Suprapubic skin (tissue), 4 donors: ENCODE measurements at regions not wholly inside any gene's neighbourhood (a gene's known extent, or its start where the extent isn't known, plus 50 kb on each side); places are given as distances from the start of the nearest gene placed in this dataset.

Source experiments
- DNase-seq, 2 donors: peaks; one replicate each; pipeline ENCODE4 v3.0.0-alpha.2; 2019; ENCODE audit warnings: low spot score in 2 of 2
- H3K27ac ChIP-seq: fragments of 200-600 bp; sonication (generic); one replicate; pipeline ENCODE4 v1.5.1; 2019
- H3K27me3 ChIP-seq: fragments of 200-600 bp; sonication (generic); one replicate; pipeline ENCODE4 v1.5.1; 2019
- H3K36me3 ChIP-seq: fragments of 200-600 bp; sonication (generic); one replicate; pipeline ENCODE4 v1.5.1; 2019
- H3K4me1 ChIP-seq: fragments of 200-600 bp; sonication (generic); one replicate; pipeline ENCODE4 v1.5.1; 2019
- H3K4me3 ChIP-seq: fragments of 200-600 bp; sonication (generic); one replicate; pipeline ENCODE4 v1.5.1; 2019; ENCODE audit warnings: mild to moderate bottlenecking
- H3K9me3 ChIP-seq: fragments of 200-600 bp; sonication (generic); one replicate; pipeline ENCODE4 v1.5.1; 2019
- EP300 ChIP-seq: sonication (generic); formaldehyde crosslinking; IDR thresholded peaks from one replicate; pipeline ENCODE4 v1.6.1; 2017; ENCODE audit warnings: antibody characterized with exemption
- POLR2A ChIP-seq, 2 donors: fragments of 450-650 bp; IDR thresholded peaks; one replicate each; pipeline ENCODE4 v1.6.1; 2017; ENCODE audit warnings: antibody characterized with exemption in 2 of 2, mild to moderate bottlenecking in 2 of 2, moderate library complexity in 2 of 2
- POLR2AphosphoS5 ChIP-seq, 3 donors: sonication (generic); formaldehyde crosslinking; IDR thresholded peaks; one replicate each; pipeline ENCODE4 v1.6.1; 2017; ENCODE audit warnings: antibody characterized with exemption in 3 of 3
- WGBS: methylation state at CpG from one replicate; pipeline ENCODE4 v1.1.5; 2018; 5-methylcytosine and 5-hydroxymethylcytosine counted together
- TF ChIP-seq, protein P1 (sequence below), 2 donors: fragments of 200-600 bp in 1 of 2; fragments of 450-650 bp in 1 of 2; sonication (generic) in 1 of 2; IDR thresholded peaks; one replicate each; pipeline ENCODE4 v1.5.1; 2016 to 2019; ENCODE audit warnings: antibody characterized with exemption in 2 of 2, mild to moderate bottlenecking in 1 of 2, moderate library complexity in 1 of 2

DNA sequence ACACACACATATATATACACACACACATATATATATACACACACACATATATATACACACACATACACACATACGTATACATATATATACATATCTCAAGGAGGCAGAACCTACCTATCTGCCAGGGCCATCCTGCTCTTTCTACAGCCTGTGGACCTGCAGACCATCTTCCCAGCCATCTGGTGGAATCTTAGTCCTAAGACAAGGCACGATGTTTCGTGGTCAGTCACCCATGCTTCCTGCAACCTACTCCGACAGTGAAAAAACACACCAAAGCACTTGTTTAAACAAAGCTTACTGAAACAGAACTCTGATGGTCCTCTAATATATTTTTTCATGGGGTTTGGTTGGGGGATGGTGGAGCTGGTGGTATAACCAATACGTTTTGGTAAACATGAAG, 164.2 kb upstream of the ZNF521 start:
- H3K4me3 ChIP-seq = no peak overlapping the region
- DNase-seq = no peak
- no peaks in the 10 kb centered on the region for H3K4me1 ChIP-seq
- TF ChIP-seq, protein P1, sequence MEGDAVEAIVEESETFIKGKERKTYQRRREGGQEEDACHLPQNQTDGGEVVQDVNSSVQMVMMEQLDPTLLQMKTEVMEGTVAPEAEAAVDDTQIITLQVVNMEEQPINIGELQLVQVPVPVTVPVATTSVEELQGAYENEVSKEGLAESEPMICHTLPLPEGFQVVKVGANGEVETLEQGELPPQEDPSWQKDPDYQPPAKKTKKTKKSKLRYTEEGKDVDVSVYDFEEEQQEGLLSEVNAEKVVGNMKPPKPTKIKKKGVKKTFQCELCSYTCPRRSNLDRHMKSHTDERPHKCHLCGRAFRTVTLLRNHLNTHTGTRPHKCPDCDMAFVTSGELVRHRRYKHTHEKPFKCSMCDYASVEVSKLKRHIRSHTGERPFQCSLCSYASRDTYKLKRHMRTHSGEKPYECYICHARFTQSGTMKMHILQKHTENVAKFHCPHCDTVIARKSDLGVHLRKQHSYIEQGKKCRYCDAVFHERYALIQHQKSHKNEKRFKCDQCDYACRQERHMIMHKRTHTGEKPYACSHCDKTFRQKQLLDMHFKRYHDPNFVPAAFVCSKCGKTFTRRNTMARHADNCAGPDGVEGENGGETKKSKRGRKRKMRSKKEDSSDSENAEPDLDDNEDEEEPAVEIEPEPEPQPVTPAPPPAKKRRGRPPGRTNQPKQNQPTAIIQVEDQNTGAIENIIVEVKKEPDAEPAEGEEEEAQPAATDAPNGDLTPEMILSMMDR (IDR thresholded peaks at IDR 0.05) = no peak
- TF ChIP-seq EP300 (no peak), POLR2A (IDR thresholded peaks at IDR 0.05) (no peak)
- no peaks in the 10 kb centered on the region for H3K27me3 ChIP-seq
- no peaks in the 10 kb centered on the region for H3K36me3 ChIP-seq
- WGBS = 68% methylated on average over 5 of the region's 5 CpGs
- no peaks in the 10 kb centered on the region for H3K9me3 ChIP-seq
- no peak overlapping the region for H3K27ac ChIP-seq

DNA sequence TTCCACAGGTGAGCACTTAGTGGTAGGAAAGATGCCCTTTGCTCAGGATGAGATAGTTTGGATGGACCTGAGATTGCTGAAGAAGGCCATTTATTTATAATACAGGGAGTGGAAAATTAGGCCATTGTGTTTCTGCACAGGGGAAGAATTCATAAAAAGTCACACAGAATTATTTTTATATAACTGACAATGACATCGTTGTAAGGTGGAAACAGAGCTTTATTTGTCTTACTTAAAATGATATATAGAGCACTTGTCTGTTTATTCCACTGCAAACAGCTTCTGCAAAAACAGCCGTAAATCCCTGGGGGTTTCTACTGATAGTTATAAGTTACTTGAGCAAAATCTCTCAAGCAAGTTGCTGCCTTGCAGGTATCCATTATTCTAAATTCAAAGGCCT, 158.1 kb upstream of the ZNF521 start:
- TF ChIP-seq EP300 (no peak), POLR2A (IDR thresholded peaks at IDR 0.05) (no peak)
- TF ChIP-seq, protein P1 (IDR thresholded peaks at IDR 0.05) = no peak
- no peaks in the 10 kb centered on the region for H3K27me3 ChIP-seq
- no peak overlapping the region for H3K27ac ChIP-seq
- H3K4me1 ChIP-seq = no peaks in the 10 kb centered on the region
- H3K4me3 ChIP-seq = no peak overlapping the region
- WGBS = 63% methylated on average over 2 of the region's 2 CpGs
- no peaks in the 10 kb centered on the region for H3K36me3 ChIP-seq
- DNase-seq = no peak
- no peaks in the 10 kb centered on the region for H3K9me3 ChIP-seq

DNA sequence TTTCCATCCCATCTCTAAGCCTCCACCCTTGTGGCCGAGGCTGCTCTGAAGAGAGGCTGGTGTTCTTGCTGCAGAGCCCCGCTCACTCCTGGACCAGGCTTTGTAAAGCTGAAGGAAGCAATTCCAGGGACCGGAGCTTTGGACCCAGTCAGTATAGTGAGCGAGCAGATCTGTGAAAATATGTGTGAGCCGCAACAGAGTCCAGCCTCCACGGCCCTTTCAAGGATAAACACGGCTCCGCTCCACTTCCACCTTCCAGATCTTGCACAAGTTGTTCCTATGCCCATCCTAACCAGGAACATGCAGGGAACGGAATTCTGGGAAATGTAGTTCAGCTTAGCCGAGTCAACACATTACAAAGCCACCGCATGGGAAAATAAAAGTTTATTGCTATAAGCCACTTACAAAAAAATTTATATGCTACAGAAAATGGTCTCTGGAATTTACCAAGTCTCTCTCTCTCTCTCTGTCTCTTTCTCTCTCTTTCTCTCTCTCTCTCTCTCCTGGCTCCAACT, 151.7 kb upstream of the ZNF521 start:
- H3K4me1 ChIP-seq = peaks cover 5% of the 10 kb centered on the region
- DNase-seq = peak in 1 of 2 donors; percentile 64
- H3K9me3 ChIP-seq = no peaks in the 10 kb centered on the region
- no peaks in the 10 kb centered on the region for H3K27me3 ChIP-seq
- 12% methylated on average over 11 of the region's 11 CpGs for WGBS
- no peaks in the 10 kb centered on the region for H3K36me3 ChIP-seq
- no peak for TF ChIP-seq POLR2A (IDR thresholded peaks at IDR 0.05)
- no peak for TF ChIP-seq POLR2AphosphoS5 (IDR thresholded peaks at IDR 0.05)
- TF ChIP-seq EP300 = no peak
- TF ChIP-seq, protein P1 (IDR thresholded peaks at IDR 0.05) = no peak
- no peak overlapping the region for H3K27ac ChIP-seq
- H3K4me3 ChIP-seq = peak overlapping the region; percentile 35

DNA sequence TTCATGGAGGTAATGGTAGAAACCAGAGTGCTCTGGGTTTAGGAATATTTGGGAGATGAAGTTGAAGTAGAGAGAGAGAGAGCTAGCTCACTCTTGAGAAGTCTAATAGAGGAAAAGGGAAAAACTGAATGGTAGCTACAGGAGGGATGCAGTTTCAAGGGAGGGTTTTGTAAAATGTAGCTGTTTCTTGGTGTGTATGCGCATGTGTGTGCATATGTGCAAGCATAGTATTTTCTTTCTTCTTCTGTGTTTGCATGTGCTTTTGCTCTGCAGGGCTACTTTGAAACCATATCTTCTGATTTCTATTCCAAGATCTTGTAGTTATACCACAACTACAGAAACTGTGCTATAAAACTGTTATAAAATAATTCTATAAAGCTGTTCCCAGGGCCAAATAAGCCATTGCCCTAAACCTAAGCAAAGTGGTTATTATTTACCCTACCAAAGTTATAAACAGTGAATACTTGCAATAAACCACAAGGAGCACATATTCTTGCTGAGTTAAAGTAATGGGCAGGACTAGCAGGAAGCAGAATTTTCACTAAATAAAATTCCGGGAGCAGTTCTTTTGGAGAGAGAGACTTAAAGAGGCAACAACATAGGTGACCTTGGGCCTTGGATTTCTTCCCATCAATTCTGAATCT, 145.3 kb upstream of the ZNF521 start:
- WGBS = 94% methylated on average over 2 of the region's 2 CpGs
- Histone ChIP-seq H3K27ac (no peak overlapping the region), H3K27me3 (no peaks in the 10 kb centered on the region), H3K36me3 (no peaks in the 10 kb centered on the region), H3K4me3 (no peak overlapping the region), H3K4me1 (no peaks in the 10 kb centered on the region), H3K9me3 (no peaks in the 10 kb centered on the region)
- no peak for DNase-seq
- TF ChIP-seq POLR2AphosphoS5 (IDR thresholded peaks at IDR 0.05) = no peak
- TF ChIP-seq, protein P1 (IDR thresholded peaks at IDR 0.05) = no peak
- no peak for TF ChIP-seq EP300
- TF ChIP-seq POLR2A (IDR thresholded peaks at IDR 0.05) = no peak

GRCh38 chr18:25496544-25496943, 144.6 kb upstream of the ZNF521 start:
- Histone ChIP-seq H3K9me3 (no peaks in the 10 kb centered on the region), H3K27ac (no peak overlapping the region), H3K4me3 (no peak overlapping the region), H3K4me1 (no peaks in the 10 kb centered on the region), H3K36me3 (no peaks in the 10 kb centered on the region), H3K27me3 (no peaks in the 10 kb centered on the region)
- 43% methylated on average over 2 of the region's 2 CpGs for WGBS
- TF ChIP-seq, protein P1 (IDR thresholded peaks at IDR 0.05) = no peak
- no peak for TF ChIP-seq POLR2AphosphoS5 (IDR thresholded peaks at IDR 0.05)
- TF ChIP-seq POLR2A (IDR thresholded peaks at IDR 0.05) = no peak
- no peak for TF ChIP-seq EP300
- no peak for DNase-seq
